ENCODE measurements at regions not wholly inside any gene's neighbourhood (a gene's known extent, or its start where the extent isn't known, plus 50 kb on each side); places are given as distances from the start of the nearest gene placed in this dataset.
"Not testable (repeated sequence)": the region's sequence is repeated elsewhere in the genome, so short reads cannot be mapped to it uniquely, and the experiment has no call there.

DNA sequence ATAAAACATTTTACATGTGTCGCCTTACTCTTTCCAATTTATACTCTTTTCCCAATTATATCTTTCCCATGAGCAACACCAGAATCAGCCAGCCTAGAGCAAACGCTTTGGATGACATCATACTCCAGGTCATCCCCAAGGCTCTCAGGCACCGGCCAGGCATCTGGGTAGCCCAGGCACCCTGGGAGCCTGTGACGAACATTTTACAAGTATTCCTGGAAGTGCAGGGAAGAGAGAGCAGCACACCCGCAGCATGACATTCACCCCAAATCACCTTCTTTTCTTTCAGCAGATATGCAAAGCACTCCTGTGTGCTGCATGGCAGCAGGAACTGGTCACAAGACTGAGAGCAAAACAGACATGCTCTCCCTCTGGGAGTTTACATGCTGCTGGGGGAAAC is 75.7 kb upstream of the SMIM23 start:
- Mint-ChIP-seq H3K4me3 (no peak overlapping the region), H3K27ac (no peak overlapping the region), H3K36me3 (ENCODE audit: low read depth) (peaks cover 2% of the 10 kb centered on the region)

DNA sequence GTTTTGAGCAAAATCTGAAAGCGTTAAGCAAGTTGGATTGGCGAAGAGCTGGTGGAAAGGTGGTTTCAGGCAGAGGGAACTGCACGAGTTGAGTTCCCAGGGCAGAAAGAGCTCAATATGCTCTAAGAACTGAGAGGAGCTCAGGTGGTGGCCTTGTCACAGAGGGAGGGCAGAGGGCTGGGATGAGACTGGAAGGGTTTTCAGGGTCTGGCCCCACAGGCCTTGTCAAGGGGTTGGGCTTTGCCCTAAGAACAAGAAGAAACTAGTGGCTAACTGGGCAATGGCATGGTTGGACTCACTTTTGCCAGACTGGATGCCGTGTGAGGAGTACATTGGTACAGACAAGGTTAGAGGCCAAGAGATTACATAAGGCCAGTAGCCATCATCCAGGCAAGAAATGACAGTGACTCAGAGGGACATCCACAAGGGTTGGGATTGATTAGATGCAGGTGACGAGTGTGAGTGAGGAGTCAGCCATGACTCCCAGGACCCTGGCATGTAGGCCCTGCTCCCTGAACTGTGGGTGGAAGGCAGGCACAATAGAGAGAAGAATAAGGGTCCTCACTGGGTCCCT is 75.1 kb upstream of the SMIM23 start:
- ATAC-seq (no peak), DNase-seq (no peak)
- H3K9me3 ChIP-seq (ENCODE audit: control insufficient read depth, low read length, poor library complexity, severe bottlenecking), result no peaks in the 10 kb centered on the region
- Mint-ChIP-seq H3K27ac (no peak overlapping the region), H3K27me3 (peaks cover 20% of the 10 kb centered on the region), H3K36me3 (ENCODE audit: low read depth) (peaks cover 2% of the 10 kb centered on the region), H3K4me3 (no peak overlapping the region), H3K4me1 (no peaks in the 10 kb centered on the region)

More for the DNA sequence above, 75.7 kb upstream of the SMIM23 start:
- no peaks in the 10 kb centered on the region for H3K4me1 Mint-ChIP-seq
- no peaks in the 10 kb centered on the region for H3K9me3 ChIP-seq (ENCODE audit: control insufficient read depth, low read length, poor library complexity, severe bottlenecking)
- ATAC-seq, result no peak
- H3K27me3 Mint-ChIP-seq, result peaks cover 26% of the 10 kb centered on the region
- no peak for DNase-seq

DNA sequence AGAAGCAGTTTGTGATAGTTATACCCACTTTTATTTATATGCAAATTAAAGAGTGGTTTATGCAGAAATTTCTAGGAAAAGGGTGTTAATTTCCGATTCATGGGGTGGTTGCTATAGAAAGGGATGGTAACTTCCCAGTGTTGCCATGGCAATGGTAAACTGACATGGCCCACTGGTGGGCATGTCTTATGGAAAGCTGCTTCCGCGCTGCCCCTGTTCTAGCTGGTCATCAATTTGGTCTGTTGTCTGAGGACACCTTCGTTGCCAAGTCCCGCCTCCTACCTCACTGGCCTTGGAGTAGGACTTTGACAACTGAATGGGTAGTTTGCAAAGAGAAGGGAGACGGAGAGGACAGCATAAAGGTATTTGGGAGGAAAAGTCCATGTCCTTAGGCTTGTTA is 74.0 kb upstream of the SMIM23 start:
- H3K4me1 Mint-ChIP-seq, result no peaks in the 10 kb centered on the region
- H3K9me3 ChIP-seq (ENCODE audit: control insufficient read depth, low read length, poor library complexity, severe bottlenecking), result no peaks in the 10 kb centered on the region
- no peak overlapping the region for H3K27ac Mint-ChIP-seq
- ATAC-seq, result no peak
- peaks cover 2% of the 10 kb centered on the region for H3K36me3 Mint-ChIP-seq (ENCODE audit: low read depth)
- H3K4me3 Mint-ChIP-seq, result no peak overlapping the region
- no peak for DNase-seq
- H3K27me3 Mint-ChIP-seq, result peaks cover 24% of the 10 kb centered on the region

DNA sequence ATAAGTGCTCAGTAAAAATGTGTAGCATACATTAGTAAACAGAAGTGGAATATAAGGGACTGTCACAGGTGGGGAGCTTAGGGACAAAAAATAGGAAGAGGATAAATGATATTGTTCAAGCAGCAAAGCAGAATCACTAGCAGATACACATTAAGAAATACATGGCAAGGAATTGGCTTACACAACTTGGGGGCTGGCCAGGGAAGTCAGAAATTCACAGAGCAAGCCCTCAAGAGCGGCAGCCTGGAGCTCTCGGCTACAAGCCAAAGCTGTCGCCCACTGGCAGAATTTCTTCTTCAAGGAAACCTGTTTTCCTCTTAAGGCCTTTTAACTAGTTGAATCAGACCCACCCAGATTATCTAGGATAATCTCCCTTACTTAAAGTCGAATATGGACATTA is 73.0 kb upstream of the SMIM23 start:
- no peak overlapping the region for H3K4me3 Mint-ChIP-seq
- H3K27ac Mint-ChIP-seq, result no peak overlapping the region
- H3K36me3 Mint-ChIP-seq (ENCODE audit: low read depth), result peaks cover 2% of the 10 kb centered on the region
- ATAC-seq (no peak), DNase-seq (no peak)
- H3K4me1 Mint-ChIP-seq, result no peaks in the 10 kb centered on the region
- H3K27me3 Mint-ChIP-seq, result peaks cover 31% of the 10 kb centered on the region
- H3K9me3 ChIP-seq (ENCODE audit: control insufficient read depth, low read length, poor library complexity, severe bottlenecking), result no peaks in the 10 kb centered on the region

DNA sequence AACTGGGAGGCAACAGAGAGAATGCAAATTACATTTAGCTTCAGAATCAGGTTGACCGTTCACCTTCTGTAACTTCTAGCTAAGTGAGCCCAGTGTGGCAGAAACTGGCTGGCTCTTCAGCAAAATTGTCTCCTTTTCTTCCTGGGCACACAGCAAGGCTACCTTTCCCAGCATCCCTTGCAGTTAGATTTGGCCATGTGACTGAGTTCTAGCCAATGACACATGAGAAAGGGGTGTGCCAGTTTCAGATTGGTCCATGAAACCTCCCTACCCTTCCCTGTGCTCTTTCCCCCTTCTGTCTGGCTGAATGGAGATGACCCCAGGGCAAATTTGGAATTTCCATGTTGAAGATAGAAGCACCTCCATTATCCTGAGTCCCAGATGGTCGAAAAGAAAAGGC is 72.5 kb upstream of the SMIM23 start:
- Mint-ChIP-seq H3K36me3 (ENCODE audit: low read depth) (peaks cover 2% of the 10 kb centered on the region), H3K4me1 (no peaks in the 10 kb centered on the region), H3K27me3 (peaks cover 35% of the 10 kb centered on the region), H3K4me3 (no peak overlapping the region), H3K27ac (no peak overlapping the region)
- no peak for ATAC-seq
- DNase-seq, result no peak
- H3K9me3 ChIP-seq (ENCODE audit: control insufficient read depth, low read length, poor library complexity, severe bottlenecking), result no peaks in the 10 kb centered on the region

DNA sequence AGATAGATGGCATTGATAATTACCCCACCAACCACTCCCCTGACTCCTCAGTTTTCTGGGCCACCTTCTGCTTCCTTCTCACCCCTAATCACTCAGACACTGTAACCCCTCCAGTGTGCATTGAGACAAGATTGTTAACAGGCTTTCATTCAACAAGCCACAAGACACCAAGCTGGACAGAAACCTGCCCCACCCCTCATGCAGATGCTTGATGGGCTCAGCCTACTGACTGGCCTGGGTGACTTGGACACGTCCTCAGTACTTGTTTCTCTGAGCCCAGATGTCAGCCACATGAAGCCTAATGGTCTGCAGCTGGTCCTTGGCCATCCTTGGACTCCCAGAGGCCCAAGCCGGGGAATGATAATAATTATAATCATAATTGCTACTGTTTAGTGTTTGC is 71.4 kb upstream of the SMIM23 start:
- Mint-ChIP-seq H3K4me3 (no peak overlapping the region), H3K27ac (no peak overlapping the region), H3K36me3 (ENCODE audit: low read depth) (peaks cover 2% of the 10 kb centered on the region), H3K4me1 (no peaks in the 10 kb centered on the region), H3K27me3 (peaks cover 45% of the 10 kb centered on the region)
- H3K9me3 ChIP-seq (ENCODE audit: control insufficient read depth, low read length, poor library complexity, severe bottlenecking), result no peaks in the 10 kb centered on the region
- ATAC-seq (no peak), DNase-seq (no peak)

DNA sequence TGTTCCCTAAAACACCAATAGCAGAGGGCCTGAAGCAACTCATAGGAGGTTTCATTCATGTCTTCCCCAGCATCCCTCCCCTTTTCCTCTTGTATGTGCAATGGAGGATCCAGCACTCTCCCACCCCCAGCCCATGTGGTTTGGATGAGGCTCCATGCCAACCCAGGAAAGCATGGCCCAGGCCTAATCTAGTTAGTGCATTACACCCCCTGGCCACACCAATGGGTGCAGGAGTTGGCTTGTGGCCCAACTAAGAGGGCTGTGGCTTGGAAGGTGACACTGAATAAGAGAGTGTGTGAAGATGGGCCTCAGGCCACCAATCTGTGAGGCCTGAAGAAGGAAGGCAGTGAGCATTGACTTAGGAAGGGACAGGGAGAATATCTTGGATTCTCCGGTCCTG is 70.8 kb upstream of the SMIM23 start:
- Mint-ChIP-seq H3K4me3 (no peak overlapping the region), H3K4me1 (no peaks in the 10 kb centered on the region), H3K27ac (no peak overlapping the region), H3K27me3 (peaks cover 50% of the 10 kb centered on the region), H3K36me3 (ENCODE audit: low read depth) (peaks cover 2% of the 10 kb centered on the region)
- DNase-seq (no peak), ATAC-seq (no peak)
- H3K9me3 ChIP-seq (ENCODE audit: control insufficient read depth, low read length, poor library complexity, severe bottlenecking), result no peaks in the 10 kb centered on the region

DNA sequence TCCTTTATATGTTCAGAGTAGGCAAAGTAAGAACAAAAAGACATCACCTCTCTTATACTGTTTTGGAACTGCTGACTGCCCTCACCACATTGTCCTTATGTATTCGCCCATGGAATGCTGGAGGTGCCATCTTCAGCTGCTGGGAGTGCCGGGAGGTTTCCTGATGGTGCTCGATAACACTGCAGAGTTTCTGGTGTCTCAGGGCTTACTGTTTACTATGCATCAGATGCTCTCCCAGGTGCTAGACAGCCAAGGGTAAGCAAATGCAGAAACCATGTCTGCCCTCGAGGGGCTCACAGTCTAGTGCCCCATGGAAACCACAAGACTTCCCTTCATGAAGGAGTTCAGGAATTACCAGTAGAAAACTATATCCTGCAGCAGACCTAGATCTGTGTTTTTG is 70.1 kb upstream of the SMIM23 start:
- H3K36me3 Mint-ChIP-seq (ENCODE audit: low read depth), result peaks cover 2% of the 10 kb centered on the region
- no peak overlapping the region for H3K27ac Mint-ChIP-seq
- ATAC-seq (no peak), DNase-seq (no peak)
- H3K4me3 Mint-ChIP-seq, result no peak overlapping the region
- H3K9me3 ChIP-seq (ENCODE audit: control insufficient read depth, low read length, poor library complexity, severe bottlenecking), result no peaks in the 10 kb centered on the region
- no peaks in the 10 kb centered on the region for H3K4me1 Mint-ChIP-seq
- H3K27me3 Mint-ChIP-seq, result peaks cover 50% of the 10 kb centered on the region

DNA sequence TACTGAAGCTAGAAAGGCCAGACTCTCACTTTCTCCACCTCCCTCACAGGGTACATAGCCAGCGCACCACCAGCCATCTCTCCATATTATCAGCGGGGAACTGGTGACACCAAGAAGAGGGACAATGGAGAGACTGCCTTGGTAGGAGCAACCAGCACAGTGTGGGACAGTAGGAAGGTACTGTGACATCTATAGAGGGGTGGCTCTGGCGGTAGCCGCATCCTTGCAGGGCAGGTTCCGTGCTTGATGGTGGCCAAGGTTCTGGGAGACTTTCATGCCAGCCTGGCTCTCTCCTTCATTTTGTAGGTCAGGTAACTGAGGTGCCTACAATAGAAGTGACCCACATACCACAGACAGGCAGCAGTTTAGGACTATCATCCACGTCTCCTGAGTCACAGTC is 65.5 kb upstream of the SMIM23 start:
- H3K9me3 ChIP-seq (ENCODE audit: control insufficient read depth, low read length, poor library complexity, severe bottlenecking), result no peaks in the 10 kb centered on the region
- Mint-ChIP-seq H3K27ac (no peak overlapping the region), H3K4me1 (no peaks in the 10 kb centered on the region), H3K27me3 (peaks cover 61% of the 10 kb centered on the region), H3K36me3 (ENCODE audit: low read depth) (peaks cover 2% of the 10 kb centered on the region), H3K4me3 (no peak overlapping the region)
- DNase-seq (no peak), ATAC-seq (no peak)

DNA sequence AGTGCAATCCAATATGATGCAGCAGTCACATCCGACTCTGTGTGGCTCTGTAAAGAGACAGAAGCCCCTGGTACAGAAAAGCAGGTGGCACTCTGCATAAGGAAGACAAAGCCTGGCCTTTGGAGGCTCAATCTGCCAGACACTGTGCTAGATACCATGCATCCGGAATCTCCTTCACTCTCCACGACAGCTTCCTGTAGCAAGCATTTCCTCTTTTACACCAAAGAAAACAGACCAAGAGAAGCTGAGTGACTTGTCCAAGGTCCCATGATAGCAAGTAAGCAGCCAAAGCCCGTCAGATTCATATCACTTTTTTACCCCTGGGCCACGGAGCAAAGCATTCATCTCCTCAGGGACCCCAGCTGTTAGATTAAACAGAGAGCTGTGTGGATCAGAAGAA is 64.2 kb upstream of the SMIM23 start:
- Mint-ChIP-seq H3K4me1 (no peaks in the 10 kb centered on the region), H3K36me3 (ENCODE audit: low read depth) (peaks cover 2% of the 10 kb centered on the region), H3K4me3 (no peak overlapping the region), H3K27ac (no peak overlapping the region), H3K27me3 (peaks cover 57% of the 10 kb centered on the region)
- H3K9me3 ChIP-seq (ENCODE audit: control insufficient read depth, low read length, poor library complexity, severe bottlenecking), result no peaks in the 10 kb centered on the region
- no peak for DNase-seq
- ATAC-seq, result no peak

DNA sequence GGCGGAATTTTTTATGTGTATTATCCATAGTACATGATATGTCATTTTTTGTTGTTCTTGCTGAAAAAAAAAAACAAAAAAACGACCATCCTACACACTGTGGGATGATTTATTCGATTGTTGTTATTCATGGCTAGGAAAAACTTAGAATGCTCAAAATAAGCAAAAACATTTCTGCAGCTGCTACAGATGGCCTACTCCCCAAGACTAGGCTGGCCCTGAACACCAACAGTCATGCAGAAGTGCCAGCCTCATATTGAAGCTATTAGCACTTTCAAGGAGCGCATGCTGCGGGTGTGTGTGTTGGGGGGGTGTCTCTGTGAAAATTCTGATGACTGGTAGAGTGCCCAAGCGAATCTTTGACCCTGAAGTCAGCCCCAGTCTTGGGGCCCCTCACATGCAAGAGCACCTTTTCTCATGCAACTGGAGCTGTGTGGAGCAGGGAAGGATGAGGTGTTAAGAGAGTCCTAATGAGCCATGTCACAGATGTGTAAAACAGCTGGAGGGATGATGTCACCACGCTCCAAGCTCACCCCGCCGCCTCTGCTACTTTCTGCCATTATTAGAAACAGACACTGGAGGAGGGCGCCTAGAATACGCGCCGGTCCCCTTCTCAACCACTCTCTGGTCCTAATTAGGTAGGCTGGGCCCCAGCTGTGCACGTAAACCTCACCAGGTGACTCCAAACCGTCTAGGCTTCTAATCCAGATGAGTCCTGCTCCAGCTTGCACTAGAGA is 61.0 kb upstream of the SMIM23 start:
- H3K27me3 Mint-ChIP-seq, result peaks cover 34% of the 10 kb centered on the region
- ATAC-seq, result no peak
- no peaks in the 10 kb centered on the region for H3K4me1 Mint-ChIP-seq
- H3K27ac Mint-ChIP-seq, result no peak overlapping the region
- no peaks in the 10 kb centered on the region for H3K9me3 ChIP-seq (ENCODE audit: control insufficient read depth, low read length, poor library complexity, severe bottlenecking)
- H3K4me3 Mint-ChIP-seq, result no peak overlapping the region
- DNase-seq, result no peak
- peaks cover 2% of the 10 kb centered on the region for H3K36me3 Mint-ChIP-seq (ENCODE audit: low read depth)

DNA sequence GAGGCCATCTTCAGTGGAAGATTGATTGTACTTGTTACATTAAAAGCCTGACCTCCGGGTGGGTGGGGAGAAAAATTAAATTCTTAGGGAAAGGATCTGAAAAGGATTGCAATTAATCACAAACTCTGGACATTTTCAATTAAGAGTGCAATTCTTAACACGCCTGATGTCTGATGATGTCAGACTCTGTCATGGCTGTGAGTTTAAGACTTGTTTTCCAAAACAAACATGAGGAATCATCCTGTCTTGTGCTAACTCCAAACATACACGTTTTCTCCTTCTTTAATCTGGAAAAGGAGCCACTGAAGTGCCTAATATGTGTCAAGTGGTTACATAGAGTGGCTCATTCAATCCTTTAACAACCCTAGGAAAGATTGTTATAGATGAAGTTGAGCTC is 60.4 kb upstream of the SMIM23 start:
- H3K36me3 Mint-ChIP-seq (ENCODE audit: low read depth), result no peaks in the 10 kb centered on the region
- ATAC-seq, result no peak
- no peak overlapping the region for H3K27ac Mint-ChIP-seq
- H3K4me1 Mint-ChIP-seq, result no peaks in the 10 kb centered on the region
- H3K9me3 ChIP-seq (ENCODE audit: control insufficient read depth, low read length, poor library complexity, severe bottlenecking), result no peaks in the 10 kb centered on the region
- H3K27me3 Mint-ChIP-seq, result peaks cover 28% of the 10 kb centered on the region
- no peak for DNase-seq
- H3K4me3 Mint-ChIP-seq, result no peak overlapping the region

DNA sequence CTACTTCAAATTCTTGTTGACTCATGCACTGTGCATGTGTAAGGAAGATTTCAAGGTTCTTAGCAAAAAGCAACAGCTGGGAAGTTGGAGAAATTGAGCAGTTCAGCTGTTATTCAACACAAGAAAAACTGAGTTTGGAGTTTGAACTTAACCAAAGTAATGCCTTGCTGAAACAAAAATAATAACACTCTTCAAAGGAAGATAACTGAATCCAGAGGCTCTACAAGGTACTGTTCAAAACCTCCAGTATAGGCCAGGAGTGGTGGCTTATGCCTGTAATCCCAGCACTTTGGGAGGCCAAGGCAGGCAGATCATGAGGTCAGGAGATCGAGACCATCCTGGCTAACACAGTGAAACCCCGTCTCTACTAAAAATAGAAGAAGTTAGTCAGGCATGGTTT is 58.8 kb upstream of the SMIM23 start:
- H3K4me3 Mint-ChIP-seq; H3K36me3 Mint-ChIP-seq (ENCODE audit: low read depth); H3K4me1 Mint-ChIP-seq; H3K9me3 ChIP-seq (ENCODE audit: control insufficient read depth, low read length, poor library complexity, severe bottlenecking); DNase-seq; ATAC-seq; H3K27ac Mint-ChIP-seq: not testable (repeated sequence)
- peaks cover 15% of the 10 kb centered on the region for H3K27me3 Mint-ChIP-seq

DNA sequence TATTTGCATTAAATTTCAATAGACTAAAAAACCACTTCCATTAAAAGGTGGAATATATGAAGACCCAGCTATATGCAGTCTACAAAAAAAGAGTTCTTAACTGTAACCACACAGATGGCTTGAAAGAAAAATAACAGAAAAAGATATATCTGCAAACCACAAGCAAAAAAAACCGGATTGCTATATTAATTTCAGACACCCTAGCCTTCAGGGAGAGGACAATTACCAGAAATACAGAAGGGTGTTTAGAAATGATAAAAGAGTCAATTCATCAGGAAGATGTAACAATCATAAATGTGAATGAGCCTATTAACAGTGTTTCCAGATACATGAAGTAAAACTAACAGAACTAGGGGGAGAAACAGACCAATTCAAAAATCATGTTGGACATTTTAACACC is 56.9 kb upstream of the SMIM23 start:
- no peaks in the 10 kb centered on the region for H3K4me1 Mint-ChIP-seq
- H3K27me3 Mint-ChIP-seq, result peaks cover 10% of the 10 kb centered on the region
- H3K4me3 Mint-ChIP-seq, result no peak overlapping the region
- no peaks in the 10 kb centered on the region for H3K9me3 ChIP-seq (ENCODE audit: control insufficient read depth, low read length, poor library complexity, severe bottlenecking)
- ATAC-seq (no peak), DNase-seq (no peak)
- no peaks in the 10 kb centered on the region for H3K36me3 Mint-ChIP-seq (ENCODE audit: low read depth)
- no peak overlapping the region for H3K27ac Mint-ChIP-seq

Measured in T-helper 17 cell (primary cell).